NB4 (cell line): ENCODE measurements at regions not wholly inside any gene's neighbourhood (a gene's known extent, or its start where the extent isn't known, plus 50 kb on each side); places are given as distances from the start of the nearest gene placed in this dataset.

Experiments used
- DNase-seq: peaks from one replicate; pipeline ENCODE4 v3.0.0; 2010; ENCODE audit warnings: low read depth
- H3K4me3 ChIP-seq: one replicate; pipeline ENCODE4 v1.5.1; 2011; ENCODE audit warnings: mild to moderate bottlenecking, low read depth, low read length, moderate library complexity
- MYC ChIP-seq: IDR thresholded peaks from 2 replicates; pipeline ENCODE4 v1.6.1; 2011; ENCODE audit warnings: low read depth, low read length
- POLR2A ChIP-seq: IDR thresholded peaks from 2 replicates; pipeline ENCODE4 v1.6.1; 2011; ENCODE audit warnings: mild to moderate bottlenecking; ENCODE audit not compliant: insufficient read length; ENCODE audit errors: extremely low read depth
- TF ChIP-seq, protein P1 (sequence below): IDR thresholded peaks from 2 replicates; pipeline ENCODE4 v1.6.1; 2011; ENCODE audit warnings: low read depth, low read length
- TF ChIP-seq, protein P2 (sequence below): IDR thresholded peaks from one replicate; pipeline ENCODE4 v1.5.1; 2012; ENCODE audit warnings: low read depth, low read length

DNA sequence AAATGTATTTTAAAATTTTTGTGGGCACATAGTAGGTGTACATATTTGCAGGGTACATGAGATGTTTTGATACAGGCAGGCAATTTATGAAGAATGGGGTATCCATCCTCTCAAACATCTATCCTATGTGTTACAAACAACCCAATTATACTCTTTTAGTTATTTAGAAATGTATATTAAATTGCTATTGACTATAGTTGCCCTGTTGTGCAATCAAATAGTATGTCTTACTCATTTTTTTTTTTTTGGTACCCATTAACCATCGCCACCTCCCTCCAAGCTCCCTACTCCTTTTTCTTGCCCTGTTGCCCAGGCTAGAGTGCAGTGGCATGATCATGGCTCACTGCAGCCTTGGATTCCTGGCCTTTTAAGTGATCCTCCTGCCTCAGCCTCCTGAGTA, 128.1 kb downstream of the BAMBI start:
- no peak for DNase-seq
- TF ChIP-seq, protein P1, sequence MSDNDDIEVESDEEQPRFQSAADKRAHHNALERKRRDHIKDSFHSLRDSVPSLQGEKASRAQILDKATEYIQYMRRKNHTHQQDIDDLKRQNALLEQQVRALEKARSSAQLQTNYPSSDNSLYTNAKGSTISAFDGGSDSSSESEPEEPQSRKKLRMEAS = no peak
- TF ChIP-seq, protein P2, sequence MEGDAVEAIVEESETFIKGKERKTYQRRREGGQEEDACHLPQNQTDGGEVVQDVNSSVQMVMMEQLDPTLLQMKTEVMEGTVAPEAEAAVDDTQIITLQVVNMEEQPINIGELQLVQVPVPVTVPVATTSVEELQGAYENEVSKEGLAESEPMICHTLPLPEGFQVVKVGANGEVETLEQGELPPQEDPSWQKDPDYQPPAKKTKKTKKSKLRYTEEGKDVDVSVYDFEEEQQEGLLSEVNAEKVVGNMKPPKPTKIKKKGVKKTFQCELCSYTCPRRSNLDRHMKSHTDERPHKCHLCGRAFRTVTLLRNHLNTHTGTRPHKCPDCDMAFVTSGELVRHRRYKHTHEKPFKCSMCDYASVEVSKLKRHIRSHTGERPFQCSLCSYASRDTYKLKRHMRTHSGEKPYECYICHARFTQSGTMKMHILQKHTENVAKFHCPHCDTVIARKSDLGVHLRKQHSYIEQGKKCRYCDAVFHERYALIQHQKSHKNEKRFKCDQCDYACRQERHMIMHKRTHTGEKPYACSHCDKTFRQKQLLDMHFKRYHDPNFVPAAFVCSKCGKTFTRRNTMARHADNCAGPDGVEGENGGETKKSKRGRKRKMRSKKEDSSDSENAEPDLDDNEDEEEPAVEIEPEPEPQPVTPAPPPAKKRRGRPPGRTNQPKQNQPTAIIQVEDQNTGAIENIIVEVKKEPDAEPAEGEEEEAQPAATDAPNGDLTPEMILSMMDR = no peak
- H3K4me3 ChIP-seq = no peak overlapping the region

DNA sequence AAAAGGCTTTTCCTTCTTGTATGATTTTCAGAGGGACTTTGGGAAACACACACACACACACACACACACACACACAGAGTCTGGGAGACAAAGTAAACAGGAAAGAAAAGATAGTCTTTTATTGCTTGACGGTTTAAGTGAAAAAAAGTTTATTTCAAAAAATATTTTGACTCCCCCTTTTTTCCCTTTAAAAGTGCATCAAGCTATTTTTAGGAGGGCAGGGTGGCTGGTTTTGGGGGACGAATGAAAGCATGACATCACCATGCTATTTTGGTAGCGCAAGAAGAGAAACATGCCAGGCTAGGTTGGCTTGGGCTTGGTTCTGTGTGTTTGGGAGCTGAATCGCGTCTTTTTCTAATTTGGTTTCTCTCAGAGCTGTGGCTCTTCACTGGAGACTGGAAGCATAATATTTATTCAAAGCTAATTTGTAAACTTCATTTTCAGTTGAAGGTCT, 129.2 kb downstream of the BAMBI start:
- no peak for DNase-seq
- H3K4me3 ChIP-seq = no peak overlapping the region
- TF ChIP-seq MYC = no peak
- TF ChIP-seq, protein P2 = no peak
- no peak for TF ChIP-seq POLR2A
- TF ChIP-seq, protein P1 = no peak

DNA sequence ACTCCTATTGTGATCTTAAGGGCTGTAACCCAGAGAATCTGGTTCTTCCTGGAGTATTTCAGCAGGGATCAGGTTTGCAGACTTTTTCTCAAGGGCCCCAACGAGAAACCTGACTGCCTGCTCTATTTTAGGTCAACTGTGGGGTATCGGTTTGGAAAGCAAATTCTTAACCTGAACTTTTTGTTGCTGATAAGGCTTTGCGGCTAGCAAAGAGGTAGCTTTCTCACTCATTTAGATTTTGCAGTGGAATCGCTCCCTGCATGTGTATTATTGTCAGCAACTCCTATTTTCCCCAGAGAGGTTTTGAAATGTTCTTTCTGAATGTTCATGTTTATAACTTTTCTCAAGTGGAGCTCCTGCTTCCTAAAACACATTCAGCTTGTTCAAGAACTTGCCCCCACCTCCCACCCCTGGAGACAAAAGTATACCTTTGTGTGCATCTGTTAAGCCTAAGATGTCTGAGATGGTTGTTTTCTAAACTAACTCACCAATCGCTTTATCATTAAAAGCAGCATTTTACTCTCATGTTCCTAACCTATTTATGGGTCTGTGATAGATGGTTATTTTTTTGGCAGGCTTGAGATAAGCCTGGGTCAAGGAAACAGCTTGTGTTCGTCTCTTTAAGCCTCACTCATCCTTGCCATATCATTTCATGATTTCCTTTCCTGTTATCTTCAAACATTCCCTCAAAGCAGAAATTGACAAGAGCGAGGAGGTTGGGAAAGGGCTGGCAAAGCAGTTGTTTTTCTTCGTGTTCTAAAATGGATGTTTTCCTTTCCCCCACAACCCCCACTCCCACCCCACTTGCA, 129.8 kb downstream of the BAMBI start:
- TF ChIP-seq, protein P2 = no peak
- TF ChIP-seq, protein P1 = no peak
- TF ChIP-seq POLR2A (no peak), MYC (no peak)
- no peak overlapping the region for H3K4me3 ChIP-seq
- DNase-seq = no peak

DNA sequence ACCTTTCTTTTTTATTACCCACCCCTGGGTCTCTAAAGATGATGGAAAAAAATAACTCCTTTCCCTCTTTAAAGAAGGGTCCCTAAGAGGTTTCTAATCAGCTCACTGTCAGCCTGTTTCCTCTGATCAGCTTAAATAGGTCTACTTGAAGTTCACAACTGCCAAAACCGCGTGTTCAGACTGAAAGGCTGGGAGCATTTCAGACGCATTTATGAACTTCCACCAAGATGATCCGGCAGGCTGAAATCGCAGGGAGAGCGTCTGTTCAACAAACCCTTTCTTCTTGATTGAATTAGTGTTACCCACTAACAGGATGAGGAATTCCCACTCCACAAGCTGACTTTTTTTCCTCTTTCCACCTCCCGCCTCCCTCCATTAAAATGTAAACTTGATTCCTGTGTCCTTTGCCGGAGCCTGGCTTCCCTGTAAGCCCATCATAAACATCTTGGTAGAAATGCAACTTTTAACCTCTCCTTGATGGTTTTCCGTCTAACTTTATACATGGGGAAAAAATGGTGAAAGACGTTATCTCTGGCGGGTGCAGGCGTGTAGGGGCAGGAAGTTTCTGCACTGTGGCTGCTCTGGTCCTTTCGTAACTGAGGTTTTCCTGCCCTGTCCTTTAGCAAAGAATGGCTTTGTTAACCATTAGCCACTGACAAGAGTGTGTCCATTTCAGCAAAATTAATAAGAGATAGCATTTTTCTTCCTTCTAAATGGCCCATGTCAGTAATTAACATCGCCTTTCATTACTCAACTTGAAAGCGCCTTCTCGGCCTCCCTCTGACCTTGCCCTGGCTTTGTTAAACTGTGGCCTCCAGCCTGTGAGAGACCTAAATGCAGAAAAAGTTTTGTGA, 130.7 kb downstream of the BAMBI start:
- TF ChIP-seq, protein P2 = no peak
- TF ChIP-seq MYC (no peak), POLR2A (no peak)
- TF ChIP-seq, protein P1 = no peak
- no peak for DNase-seq

DNA sequence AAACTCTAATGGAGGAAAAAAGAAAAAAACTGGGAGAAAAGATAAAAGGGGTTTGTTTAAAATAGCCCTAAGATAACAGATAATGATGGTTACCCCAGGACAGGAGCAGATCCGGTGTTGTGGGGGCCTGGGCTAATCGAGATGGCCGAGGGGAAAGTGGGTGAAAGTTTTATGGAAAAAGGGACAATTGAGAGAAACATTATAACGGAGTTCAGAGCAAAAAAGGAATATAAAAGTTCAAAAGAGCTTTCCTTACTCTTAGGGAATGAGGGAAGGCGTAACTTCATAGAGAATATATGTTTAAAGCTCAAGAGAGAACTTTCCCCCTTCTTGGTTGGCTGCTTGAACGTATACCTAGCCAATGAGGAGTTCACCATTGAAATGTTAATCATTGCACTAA, 131.4 kb downstream of the BAMBI start:
- no peak for DNase-seq
- TF ChIP-seq POLR2A (no peak), MYC (no peak)
- TF ChIP-seq, protein P1 = no peak
- TF ChIP-seq, protein P2 = no peak
- H3K4me3 ChIP-seq = no peak overlapping the region

More for the DNA sequence above, 130.7 kb downstream of the BAMBI start:
- no peak overlapping the region for H3K4me3 ChIP-seq
